Esophagus muscularis mucosa (tissue), 3 donors: ENCODE measurements at regions not wholly inside any gene's neighbourhood (a gene's known extent, or its start where the extent isn't known, plus 50 kb on each side); places are given as distances from the start of the nearest gene placed in this dataset.
A peak's percentile ranks its signal among the peaks of the same experiment; 100 is the strongest.

Source experiments
- EP300 ChIP-seq: sonication (generic); formaldehyde crosslinking; IDR thresholded peaks from one replicate; pipeline ENCODE4 v1.6.1; 2017; ENCODE audit warnings: antibody characterized with exemption
- TF ChIP-seq, protein P1 (sequence below), 3 experiments: fragments of 200-600 bp in 2 of 3; fragments of 450-650 bp in 1 of 3; sonication (generic) in 2 of 3; IDR thresholded peaks; one replicate each; pipeline ENCODE4 v1.5.1; 2017 to 2019; ENCODE audit warnings: antibody characterized with exemption in 3 of 3, mild to moderate bottlenecking in 2 of 3, moderate library complexity in 1 of 3

DNA sequence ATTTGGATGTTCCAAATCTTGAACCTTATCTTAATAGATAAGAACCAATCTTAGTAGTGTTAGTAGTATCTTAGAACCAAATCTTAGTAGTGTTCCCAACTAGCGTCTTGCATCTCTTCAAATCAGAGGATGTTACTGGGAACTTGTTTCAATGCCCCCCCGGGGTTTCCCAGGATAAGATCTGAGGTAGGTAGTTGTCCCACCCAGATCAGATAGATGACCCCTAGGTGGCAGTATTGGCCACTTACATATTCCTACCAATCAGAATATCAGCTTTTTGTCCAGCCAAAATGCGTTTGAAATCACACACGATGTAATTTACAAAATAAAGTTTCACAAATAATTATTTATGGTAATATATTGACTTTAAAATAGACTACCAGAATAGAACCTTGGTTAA lies 314.8 kb downstream of the MBD2 start:
- TF ChIP-seq EP300 = no peak
- TF ChIP-seq, protein P1, sequence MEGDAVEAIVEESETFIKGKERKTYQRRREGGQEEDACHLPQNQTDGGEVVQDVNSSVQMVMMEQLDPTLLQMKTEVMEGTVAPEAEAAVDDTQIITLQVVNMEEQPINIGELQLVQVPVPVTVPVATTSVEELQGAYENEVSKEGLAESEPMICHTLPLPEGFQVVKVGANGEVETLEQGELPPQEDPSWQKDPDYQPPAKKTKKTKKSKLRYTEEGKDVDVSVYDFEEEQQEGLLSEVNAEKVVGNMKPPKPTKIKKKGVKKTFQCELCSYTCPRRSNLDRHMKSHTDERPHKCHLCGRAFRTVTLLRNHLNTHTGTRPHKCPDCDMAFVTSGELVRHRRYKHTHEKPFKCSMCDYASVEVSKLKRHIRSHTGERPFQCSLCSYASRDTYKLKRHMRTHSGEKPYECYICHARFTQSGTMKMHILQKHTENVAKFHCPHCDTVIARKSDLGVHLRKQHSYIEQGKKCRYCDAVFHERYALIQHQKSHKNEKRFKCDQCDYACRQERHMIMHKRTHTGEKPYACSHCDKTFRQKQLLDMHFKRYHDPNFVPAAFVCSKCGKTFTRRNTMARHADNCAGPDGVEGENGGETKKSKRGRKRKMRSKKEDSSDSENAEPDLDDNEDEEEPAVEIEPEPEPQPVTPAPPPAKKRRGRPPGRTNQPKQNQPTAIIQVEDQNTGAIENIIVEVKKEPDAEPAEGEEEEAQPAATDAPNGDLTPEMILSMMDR (IDR thresholded peaks at IDR 0.05) = peak in 1 of 3 experiments; percentile 18
